SW480 (cell line): ENCODE measurements at regions not wholly inside any gene's neighbourhood (a gene's known extent, or its start where the extent isn't known, plus 50 kb on each side); places are given as distances from the start of the nearest gene placed in this dataset.
"Not testable (repeated sequence)": the region's sequence is repeated elsewhere in the genome, so short reads cannot be mapped to it uniquely, and the experiment has no call there.

Source experiments
- DNase-seq: peaks from one replicate; pipeline ENCODE4 v3.0.0-alpha.2; 2016; ENCODE audit warnings: low spot score

DNA sequence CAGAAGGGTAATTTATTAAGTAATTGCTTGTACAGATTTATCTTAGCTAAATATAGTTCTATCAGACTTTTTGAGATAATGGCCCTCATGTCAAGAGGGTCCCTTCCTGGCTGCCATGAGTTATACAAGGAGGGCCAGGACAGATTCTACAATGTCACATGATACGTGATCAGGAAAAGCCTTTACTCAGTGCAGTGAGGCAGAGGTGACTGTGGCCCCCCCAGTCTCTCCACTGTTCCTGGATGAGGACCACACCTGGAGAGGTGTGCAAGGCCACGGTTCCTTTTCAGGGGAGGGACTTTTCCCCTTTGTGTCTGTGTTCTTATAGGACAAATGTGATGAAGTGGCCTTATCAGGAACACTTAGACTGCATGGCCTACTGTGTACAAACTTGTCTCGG, 54.3 kb upstream of the LRCH1 start:
- DNase-seq: no peak

DNA sequence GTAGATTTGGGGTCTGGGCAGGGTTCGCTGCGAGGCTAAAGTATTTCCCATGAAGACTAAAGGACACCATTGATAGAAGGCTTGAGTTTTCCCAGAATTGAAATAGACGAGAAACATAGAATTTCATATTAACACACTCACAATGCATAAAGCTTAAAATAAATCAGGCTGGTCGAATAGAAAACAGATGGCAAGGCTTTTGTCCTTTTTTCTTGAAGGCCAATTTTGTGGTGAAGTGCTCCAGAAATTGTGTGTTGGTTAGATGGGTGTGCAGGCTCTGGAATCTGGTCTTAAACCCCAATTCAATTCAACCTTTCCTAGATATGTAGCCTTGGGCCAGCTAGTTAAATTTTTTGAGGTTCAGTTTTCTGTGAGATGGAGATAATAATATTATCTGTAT, 56.9 kb upstream of the LRCH1 start:
- no peak for DNase-seq

DNA sequence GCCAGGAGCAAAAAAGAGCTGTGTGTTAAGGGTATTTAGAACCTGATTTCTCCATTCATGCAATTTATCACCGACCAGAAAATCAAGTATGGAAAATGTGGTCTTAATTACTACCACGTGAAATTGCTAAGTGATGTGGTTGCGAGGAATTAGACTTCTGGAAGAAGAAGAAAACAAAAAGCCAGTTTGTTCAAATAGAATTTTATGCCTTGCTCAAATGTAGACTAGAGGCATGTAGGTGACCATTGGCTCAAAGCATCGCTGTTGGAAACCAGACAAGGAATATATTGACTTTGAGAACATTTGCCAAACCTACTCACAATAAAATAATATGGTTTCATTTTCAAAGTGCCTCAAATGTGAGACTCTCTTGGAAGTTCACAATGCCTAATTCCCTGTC, 57.3 kb upstream of the LRCH1 start:
- no peak for DNase-seq

DNA sequence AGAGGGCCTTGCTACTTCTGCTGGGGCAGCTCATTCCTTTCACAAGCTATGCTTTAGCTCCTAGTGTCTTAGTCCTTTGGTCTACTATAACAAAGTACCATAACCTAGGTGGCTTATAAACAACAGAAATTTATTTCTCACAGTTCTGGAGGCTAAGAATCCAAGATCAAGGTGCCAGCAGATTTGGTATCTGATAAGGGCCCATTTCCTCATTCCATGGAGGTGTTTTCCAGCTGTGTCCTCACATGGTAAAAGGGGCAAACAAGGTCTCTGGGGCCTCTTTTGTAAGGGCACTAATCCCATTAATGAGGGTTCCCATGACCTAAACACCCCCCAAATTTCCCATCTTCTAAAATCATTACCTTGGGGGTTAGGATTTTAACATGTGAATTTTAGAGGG, 57.9 kb upstream of the LRCH1 start:
- DNase-seq: no peak

DNA sequence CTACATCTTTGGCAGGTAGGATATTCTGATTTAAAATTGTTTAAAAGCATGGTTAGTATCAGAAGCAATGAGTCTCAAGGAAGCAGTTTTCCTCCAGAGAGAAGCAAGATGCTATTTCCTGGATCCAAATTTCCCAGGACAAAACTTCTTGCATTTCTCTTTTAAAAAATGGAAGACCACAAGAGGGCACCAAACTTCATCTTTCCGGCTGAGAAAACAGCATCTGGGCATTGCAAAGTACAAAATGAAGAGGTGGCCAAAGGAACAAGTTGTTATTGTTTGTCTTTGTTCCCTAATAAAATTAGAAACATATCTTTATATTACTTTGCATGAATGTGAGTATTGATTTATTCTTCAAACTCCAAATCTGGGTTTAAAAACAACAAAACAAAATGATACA, 60.0 kb upstream of the LRCH1 start:
- DNase-seq: peak; percentile 41

DNA sequence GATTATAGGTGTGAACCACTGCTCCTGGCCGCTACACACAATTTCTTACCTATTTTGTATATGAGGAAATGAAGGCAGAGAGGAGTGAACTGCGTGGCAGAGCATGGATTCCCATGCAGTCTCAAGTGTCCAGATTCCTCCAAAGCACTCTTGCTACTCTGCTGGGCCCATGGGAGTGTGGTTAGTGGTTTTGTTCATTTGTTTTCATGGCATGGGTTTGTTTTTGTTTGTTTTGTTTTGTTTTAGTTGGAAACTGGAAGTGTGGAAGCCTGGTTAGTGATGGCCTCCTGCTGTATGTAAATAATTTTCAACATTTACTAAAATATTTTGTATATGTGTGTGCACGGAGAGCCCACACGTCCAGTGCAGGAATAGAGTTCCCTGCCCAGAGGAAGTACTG, 61.3 kb upstream of the LRCH1 start:
- no peak for DNase-seq

DNA sequence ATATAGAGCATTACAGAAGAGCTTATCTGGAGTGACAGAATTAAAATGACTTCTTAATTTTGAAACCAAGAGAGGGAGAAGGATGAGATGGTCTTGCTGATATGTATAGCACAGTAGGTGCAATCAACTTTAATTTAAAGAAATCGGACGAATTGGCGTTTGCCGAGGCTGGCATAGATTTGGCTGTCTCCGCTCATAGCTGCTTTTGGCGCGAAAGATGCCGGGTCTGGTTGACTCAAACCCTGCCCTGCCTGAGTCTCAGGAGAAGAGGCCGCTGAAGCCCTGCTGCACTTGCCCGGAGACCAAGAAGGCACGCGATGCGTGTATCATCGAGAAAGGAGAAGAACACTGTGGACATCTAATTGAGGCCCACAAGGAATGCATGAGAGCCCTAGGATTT, 62.3 kb upstream of the LRCH1 start:
- DNase-seq: not testable (repeated sequence)

DNA sequence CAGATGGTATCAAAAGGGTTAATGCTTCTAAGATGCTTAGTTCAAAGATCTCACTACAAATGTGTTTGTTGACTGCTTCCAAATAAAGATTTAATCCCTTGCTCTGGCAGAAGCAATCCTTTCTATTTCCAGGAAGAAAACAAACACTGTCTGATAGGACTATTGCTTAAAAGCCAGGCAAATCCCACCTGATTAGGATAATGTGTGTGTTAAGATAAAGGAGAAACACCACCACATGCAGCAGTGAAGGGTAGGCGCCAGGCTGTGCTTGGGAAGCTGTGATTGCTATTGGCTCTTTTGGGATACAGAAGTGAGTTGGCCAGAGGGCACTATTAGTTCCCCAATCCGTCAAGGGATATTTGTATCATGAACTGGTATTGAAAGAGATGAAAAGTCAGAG, 62.8 kb upstream of the LRCH1 start:
- DNase-seq: no peak

DNA sequence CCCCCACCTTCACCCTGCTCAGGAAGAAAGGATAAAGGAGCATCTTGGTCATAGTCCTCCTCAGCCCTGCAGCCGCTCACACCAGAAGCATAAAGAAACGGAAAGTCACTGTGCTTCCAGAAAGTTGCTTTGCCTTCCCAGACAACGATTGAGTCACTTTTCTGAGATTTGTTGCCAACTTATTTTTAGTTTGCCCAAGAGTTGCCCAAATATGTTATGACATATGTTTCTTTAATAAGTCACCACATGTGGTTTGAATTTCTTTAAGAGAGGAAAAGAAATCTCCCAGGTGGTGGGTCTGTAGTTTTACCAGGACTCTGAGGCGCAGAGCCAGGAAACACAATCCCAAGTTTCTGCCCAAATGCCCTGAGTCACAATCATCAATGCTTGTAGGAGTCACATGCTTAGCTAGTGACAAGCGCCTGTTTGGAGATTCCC, 63.4 kb upstream of the LRCH1 start:
- no peak for DNase-seq

DNA sequence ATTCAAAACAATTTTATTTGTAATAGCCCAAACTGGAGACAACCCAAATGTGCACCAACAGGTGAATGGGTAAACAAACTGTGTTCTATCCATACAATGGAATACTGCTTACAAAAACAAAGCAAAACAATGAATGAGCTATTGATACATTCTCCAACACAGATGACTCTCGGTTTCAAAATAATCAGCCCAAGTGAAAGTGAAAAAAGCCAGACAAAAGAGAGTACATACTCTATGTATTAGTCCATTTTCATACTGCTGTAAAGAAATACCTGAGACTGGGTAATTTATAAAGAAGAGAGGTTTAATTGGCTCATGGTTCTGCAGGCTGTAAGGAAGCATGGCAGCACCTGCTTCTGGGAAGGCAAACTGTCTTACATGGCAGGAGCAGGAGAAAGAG, 65.2 kb upstream of the LRCH1 start:
- no peak for DNase-seq

DNA sequence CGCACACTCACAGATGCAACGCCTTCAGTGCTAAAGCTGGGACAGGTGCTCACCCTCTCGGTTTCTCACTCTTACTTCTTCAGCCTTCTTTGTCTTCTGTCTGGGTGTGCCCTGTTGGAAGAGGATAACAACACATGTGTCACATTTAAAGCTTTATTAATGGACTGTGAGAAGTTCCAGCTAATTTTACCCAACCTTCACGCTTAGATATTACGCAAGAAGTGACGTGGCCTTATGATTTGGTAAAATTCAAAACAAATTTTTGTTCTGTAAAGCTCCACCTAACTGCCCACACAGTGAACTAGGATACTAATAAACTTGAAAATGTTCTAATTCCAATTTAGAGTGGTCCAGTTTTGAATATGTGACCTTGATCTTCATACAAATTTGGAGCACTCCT, 66.7 kb upstream of the LRCH1 start:
- DNase-seq: no peak

DNA sequence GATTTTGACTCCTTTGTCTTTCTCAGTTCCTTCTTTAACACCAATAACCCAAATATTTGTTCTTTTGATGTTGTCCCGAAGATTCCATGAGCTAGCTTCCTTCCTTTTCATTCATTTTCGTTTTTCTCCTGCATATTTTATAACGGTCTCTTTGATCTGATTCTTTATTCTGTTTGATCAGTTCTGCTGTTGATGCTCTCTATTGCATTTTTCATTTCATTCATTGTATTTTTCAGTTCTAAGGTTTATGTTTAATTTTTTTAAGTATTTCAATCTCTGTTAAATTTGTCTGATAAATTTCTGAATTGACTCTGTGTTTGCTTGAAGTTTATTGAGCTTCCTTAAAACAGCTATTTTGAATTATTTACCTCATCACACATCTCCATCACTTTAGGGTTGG, 68.4 kb upstream of the LRCH1 start:
- DNase-seq: no peak

DNA sequence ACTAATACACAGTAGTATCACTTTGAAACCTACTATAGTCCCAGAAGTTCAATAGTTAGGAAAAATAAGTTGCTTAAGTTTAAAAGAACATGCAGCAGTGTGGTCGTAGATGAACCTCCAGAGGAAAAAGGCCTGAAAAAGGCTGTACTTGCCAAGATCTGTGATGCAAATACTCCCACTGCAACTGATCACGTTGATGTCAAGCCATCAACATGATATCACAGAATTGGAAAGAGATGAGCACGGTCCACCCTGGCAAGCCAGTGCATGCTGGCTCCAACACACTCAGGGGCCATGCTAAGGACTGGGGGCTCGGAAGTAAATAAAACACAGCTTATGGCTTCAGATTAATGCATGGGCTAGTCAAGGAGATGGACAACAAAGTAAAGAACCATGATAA, 71.8 kb upstream of the LRCH1 start:
- no peak for DNase-seq

DNA sequence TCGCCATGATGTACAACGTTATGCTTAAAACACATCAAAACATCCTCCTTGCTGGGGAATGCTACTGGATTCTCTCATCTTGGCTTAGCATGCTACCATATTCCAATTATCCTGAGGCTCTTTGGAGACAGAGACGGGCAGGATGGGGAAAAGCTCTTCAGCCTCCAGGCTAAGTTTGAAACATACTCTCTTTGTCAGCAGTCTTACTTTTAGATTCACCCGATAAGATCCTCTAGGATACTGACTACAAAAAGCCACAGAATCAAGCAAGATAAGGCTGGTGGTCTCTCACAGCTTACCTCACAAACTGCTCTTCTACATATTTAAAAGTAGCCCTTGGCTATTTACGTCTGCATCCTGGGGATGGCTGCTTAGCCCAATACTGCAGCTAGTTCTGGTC, 72.8 kb upstream of the LRCH1 start:
- DNase-seq: no peak

DNA sequence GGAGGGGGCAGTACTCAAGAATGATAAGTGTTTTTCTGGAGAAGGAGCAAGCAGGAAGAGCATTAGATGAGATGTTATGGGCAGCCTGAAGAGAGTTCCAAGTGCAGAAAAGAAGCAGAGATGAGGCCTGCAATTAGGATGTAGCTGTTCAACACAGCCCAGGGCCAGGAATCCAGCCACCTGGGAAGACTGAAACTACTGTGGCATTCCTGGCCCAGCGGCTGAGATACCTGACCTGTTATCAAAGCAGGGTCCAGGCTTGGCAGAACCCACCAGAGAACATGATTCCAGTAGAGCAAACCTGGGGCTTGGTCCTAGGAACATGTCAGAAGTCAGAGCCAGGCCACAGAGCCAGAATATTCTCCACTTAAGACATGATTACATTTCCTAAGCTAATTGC, 73.3 kb upstream of the LRCH1 start:
- DNase-seq: no peak

DNA sequence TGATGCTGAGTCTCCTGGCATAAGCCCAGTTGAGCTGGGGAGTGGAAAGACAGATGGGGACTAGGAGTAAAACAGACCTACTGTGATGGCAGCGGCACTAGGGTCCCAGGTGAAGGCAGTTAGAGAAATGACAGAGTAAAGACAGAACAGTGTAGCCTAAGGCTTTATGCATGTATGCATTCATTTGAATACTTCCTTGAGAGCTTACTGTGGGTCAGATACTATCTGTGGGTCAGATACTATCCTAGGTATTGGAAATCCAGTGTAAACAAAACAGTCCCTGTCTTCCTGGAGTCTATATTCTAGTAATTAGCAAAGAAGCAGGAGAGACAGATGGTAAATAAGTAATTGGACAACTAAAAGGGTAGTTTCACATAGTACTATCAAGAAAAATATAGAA, 73.7 kb upstream of the LRCH1 start:
- no peak for DNase-seq

DNA sequence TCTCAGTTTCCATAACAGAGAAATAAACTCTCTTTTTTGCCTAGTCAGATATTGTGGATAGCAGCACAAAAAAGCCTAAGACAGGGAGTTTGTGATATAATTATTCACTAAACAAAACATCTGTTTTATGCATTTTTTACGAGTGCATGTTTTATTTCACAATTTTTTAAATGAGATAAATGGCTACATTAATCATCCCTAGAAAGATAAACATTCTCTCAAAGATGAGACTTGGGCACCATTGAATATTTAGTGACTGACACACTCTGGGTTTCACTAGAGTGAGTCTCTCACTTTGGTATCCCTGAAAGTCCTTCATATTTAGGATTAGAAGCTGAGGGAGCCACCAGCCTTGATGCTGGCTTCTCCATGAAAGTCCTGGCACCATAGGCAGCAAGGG, 74.3 kb upstream of the LRCH1 start:
- DNase-seq: no peak

DNA sequence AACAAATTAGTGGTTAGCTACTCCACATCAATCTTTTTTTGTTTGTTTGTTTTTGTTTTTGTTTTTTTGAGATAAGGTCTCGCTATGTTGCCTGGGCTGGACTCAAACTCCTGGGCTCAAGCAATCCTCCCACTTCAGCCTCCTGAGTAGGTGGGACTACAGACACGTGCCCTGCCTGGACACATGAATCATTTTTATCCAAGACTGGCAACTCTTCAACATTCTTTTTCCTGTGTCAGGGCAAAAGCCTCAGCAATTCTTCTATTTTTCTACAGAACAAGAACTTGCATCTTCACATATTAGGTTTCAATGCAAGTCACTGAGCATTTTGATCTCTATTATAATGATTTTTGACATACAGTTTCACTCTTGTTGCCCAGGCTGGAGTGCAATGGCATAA, 76.8 kb upstream of the LRCH1 start:
- DNase-seq: no peak

DNA sequence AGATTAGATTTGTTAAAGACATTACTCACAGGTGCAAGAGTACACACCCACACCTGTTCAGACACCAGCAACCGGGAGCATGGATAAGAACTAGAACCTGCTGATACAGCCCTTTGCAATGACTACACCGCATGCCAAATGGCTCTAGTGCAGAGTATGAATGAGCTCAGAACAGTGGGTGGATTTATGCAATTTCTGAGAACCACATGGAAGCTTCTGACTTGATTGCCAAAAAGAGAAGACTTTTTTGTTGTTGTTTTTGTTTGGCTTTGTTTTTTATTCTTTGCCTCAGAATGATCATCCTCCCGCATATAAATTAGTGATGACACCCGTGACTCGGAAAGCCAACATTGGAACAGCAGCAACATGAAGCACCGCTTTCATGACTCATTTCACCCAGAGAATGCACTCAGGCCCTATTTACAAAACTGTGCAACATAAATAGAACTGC, 77.4 kb upstream of the LRCH1 start:
- no peak for DNase-seq

DNA sequence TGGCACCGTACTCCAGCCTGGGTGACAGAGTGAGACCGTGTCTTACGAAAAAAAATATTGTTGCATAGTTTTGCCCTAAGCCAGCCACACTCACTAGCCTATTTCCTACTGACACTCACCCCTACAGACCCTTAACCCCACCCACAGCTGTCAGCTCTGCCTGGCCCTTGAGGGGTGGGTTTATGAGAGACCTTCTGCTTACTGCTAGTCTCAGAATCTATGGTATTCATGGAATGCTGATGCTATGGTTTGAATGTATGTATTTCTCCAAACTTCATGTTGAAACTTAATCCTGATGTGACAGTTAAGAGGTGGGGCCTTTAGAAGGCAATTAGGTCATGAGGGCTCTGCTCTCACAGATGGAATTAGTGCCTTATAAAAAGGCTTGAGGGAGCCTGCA, 79.2 kb upstream of the LRCH1 start:
- no peak for DNase-seq

DNA sequence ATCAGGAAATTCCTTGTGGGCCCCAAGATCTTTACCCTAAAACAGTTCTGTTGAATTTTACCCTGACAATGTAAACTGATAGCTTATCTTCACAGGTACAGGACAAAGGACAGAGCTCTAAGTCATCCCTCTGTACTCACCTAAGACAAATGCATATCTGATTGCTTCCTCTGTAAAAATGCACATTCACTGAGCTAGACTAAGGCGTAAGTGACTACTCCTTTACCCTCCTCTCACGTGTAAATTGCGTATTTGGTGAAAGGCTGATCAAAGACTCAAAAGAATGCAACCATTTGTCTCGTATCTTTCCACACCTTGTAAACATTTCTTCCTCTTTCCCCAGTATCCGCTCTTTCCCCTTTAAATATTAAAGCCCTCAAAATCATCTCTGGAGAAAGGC, 80.6 kb upstream of the LRCH1 start:
- no peak for DNase-seq

DNA sequence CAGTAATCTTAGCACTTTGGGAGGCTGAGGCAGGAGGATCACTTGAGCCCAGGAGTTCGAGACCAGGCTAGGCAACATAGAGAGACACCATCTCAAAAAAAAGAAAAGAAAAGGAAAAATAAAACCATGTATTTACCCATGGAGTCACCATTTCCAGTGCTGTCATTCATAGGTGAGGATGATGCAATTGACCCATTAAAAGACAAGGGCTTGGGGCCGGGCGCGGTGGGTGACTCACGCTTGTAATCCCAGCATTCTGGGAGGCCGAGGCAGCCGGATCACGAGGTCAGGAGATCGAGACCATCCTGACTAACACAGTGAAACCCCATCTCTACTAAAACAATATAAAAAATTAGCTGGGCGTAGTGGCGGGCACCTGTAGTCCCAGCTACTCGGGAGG, 82.6 kb upstream of the RUBCNL start:
- not testable (repeated sequence) for DNase-seq

DNA sequence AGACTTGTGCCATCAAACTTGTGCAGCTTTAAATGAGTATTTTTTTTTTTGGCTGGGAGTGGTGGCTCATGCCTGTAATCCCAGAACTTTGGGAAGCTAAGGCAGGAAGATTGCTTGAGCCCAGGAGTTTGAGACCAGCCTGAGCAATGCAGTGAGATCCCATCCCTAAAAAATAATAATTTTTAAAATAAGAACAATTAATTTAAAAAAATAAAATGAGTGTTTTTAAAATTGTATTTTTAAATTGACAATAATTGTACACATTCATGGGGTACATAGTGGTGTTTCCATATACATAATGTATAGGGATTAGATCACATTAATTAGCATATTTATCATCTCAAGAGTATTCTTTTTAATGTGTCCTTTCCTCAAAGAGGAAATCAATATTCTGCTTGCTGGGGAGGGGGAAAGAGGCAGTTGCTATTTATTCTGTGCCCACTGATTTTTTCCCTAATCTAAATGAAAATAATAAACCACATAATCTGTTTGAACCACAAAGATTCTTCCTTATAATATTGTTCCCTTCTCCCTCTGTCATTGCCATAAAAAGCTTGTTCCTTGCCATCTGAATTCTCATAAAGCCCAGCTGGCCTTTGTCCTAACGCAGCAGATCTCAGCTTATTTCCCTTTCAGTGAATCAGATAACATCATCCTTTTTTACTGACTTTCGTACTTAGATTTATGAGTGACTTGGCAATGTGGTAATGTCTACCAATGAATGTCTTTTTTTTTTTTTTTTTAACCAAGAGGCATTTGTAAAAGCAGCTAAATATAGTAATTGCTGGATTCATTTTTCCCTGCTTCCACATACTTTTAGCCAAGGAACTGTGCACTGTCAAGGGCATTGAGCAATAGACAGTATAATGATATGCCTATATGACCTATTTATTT, 81.8 kb upstream of the RUBCNL start:
- no peak for DNase-seq

DNA sequence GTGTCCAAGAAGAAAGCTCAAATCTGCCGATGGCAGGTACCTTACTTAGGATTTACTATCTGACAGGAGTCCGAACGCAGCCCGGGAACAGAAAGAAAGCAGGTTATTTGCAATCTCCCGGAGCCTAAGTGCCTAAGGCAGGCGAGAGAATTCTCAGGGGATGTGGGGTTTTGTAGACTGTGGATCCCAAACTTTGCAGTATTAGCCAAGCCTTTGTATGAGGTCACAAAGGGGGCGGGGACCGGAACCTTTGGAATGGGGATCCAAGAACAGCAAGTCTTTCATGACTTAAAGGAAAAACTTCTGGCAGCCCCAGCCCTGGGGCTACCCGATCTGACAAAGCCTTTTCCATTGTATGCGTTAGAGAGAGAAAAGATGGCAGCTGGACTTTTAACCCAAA, 80.6 kb upstream of the RUBCNL start:
- DNase-seq: not testable (repeated sequence)
